Testis (tissue), 2 donors: ENCODE measurements at regions not wholly inside any gene's neighbourhood (a gene's known extent, or its start where the extent isn't known, plus 50 kb on each side); places are given as distances from the start of the nearest gene placed in this dataset.

ENCODE experiments used
- DNase-seq: peaks from one replicate; pipeline ENCODE4 v3.0.0-alpha.2; 2019
- H3K27ac ChIP-seq, 2 donors: fragments of 200-600 bp; sonication (generic); one replicate each; pipeline ENCODE4 v1.5.1; 2019
- H3K27me3 ChIP-seq: fragments of 200-600 bp; sonication (generic); one replicate; pipeline ENCODE4 v1.5.1; 2019
- H3K36me3 ChIP-seq: fragments of 200-600 bp; sonication (generic); one replicate; pipeline ENCODE4 v1.5.1; 2017; ENCODE audit warnings: low read depth; ENCODE audit errors: missing control alignments
- H3K4me1 ChIP-seq: fragments of 200-600 bp; sonication (generic); one replicate; pipeline ENCODE4 v1.5.1; 2019
- H3K4me3 ChIP-seq, 2 donors: fragments of 200-600 bp; sonication (generic); one replicate each; pipeline ENCODE4 v1.5.1; 2017 to 2019
- H3K9me3 ChIP-seq: fragments of 200-600 bp; sonication (generic); one replicate; pipeline ENCODE4 v1.5.1; 2017
- POLR2A ChIP-seq: fragments of 450-650 bp; IDR thresholded peaks from one replicate; pipeline ENCODE4 v1.6.1; 2017; ENCODE audit warnings: antibody characterized with exemption, mild to moderate bottlenecking, moderate library complexity
- WGBS, 2 donors: methylation state at CpG; one replicate each; pipeline ENCODE4 v1.1.5; 2018; 5-methylcytosine and 5-hydroxymethylcytosine counted together
- intact Hi-C: fragments of 100-400 bp; cut with DNase I; formaldehyde crosslinking; loops from one replicate; pipeline ENCODE4 v1.15.1; 2023; ENCODE audit warnings: low total_unique reads
- TF ChIP-seq, protein P1 (sequence below), 3 experiments: fragments of 450-650 bp in 2 of 3; fragments of 200-600 bp in 1 of 3; sonication (generic) in 1 of 3; IDR thresholded peaks; one replicate each; pipeline ENCODE4 v1.5.1; 2016 to 2019; ENCODE audit warnings: antibody characterized with exemption in 3 of 3, mild to moderate bottlenecking in 2 of 3, moderate library complexity in 1 of 3

- Histone ChIP-seq H3K9me3 (no peaks in the 10 kb centered on the region), H3K4me1 (no peaks in the 10 kb centered on the region), H3K36me3 (no peaks in the 10 kb centered on the region), H3K4me3 (no peak overlapping the region), H3K27ac (no peak overlapping the region), H3K27me3 (no peaks in the 10 kb centered on the region)
- TF ChIP-seq, protein P1, sequence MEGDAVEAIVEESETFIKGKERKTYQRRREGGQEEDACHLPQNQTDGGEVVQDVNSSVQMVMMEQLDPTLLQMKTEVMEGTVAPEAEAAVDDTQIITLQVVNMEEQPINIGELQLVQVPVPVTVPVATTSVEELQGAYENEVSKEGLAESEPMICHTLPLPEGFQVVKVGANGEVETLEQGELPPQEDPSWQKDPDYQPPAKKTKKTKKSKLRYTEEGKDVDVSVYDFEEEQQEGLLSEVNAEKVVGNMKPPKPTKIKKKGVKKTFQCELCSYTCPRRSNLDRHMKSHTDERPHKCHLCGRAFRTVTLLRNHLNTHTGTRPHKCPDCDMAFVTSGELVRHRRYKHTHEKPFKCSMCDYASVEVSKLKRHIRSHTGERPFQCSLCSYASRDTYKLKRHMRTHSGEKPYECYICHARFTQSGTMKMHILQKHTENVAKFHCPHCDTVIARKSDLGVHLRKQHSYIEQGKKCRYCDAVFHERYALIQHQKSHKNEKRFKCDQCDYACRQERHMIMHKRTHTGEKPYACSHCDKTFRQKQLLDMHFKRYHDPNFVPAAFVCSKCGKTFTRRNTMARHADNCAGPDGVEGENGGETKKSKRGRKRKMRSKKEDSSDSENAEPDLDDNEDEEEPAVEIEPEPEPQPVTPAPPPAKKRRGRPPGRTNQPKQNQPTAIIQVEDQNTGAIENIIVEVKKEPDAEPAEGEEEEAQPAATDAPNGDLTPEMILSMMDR (IDR thresholded peaks at IDR 0.05): no peak
- intact Hi-C loops: no loop called here
- WGBS, 2 donors: 78 to 83% methylated on average over 7 to 30 of the region's 30 CpGs
- no peak for DNase-seq
Measured at GRCh38 chr15:100786901-100787566, 92.6 kb upstream of the ALDH1A3 start.

- Histone ChIP-seq H3K4me3 (no peak overlapping the region), H3K36me3 (no peaks in the 10 kb centered on the region), H3K4me1 (no peaks in the 10 kb centered on the region), H3K27me3 (no peaks in the 10 kb centered on the region), H3K9me3 (no peaks in the 10 kb centered on the region), H3K27ac (no peak overlapping the region)
- intact Hi-C loops: no loop called here
- TF ChIP-seq, protein P1 (IDR thresholded peaks at IDR 0.05): no peak
- TF ChIP-seq POLR2A: no peak
- DNase-seq: no peak
- 71 to 82% methylated on average over 6 to 17 of the region's 17 CpGs for WGBS, 2 donors
Measured at GRCh38 chr15:100787567-100788417, 91.8 kb upstream of the ALDH1A3 start.

DNA sequence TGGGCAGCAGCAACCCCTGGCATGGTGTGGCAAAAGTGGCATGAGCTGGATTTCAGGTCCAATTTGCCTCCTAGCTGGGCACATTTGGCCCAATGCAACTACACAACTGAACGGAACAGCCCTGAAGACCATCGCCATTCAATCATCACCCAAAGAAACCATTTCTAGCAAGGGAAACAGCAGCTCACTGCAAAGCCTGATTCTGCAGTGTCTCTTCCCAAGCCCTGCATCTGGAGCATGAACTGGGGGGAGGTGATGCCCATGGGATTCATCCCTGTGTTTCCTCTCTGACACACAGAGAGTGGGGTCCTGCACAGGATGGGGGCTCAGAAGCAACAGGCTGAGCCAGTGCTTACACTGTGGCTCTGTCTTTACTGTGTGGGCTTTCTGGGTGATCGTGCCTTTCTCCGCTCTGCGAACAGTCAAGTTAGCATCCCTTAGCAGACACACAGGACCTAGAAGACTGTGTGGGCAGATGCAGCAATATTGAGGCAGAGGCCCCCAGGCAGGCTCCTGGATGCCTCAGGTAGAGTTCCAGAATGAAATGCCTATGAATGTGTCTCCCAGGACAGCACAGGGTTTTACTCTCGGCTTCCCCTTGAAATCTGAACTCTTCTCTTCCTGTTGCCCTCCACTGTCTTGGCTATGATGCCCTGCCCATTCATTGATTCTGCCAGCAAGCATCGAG, 91.1 kb upstream of the ALDH1A3 start:
- Histone ChIP-seq H3K27me3 (no peaks in the 10 kb centered on the region), H3K9me3 (no peaks in the 10 kb centered on the region), H3K27ac (no peak overlapping the region), H3K4me1 (no peaks in the 10 kb centered on the region), H3K36me3 (no peaks in the 10 kb centered on the region), H3K4me3 (no peak overlapping the region)
- TF ChIP-seq POLR2A: no peak
- TF ChIP-seq, protein P1 (IDR thresholded peaks at IDR 0.05): no peak
- no peak for DNase-seq
- intact Hi-C loops: no loop called here
- WGBS, 2 donors: 80 to 92% methylated on average over 4 to 7 of the region's 7 CpGs

- Histone ChIP-seq H3K36me3 (no peaks in the 10 kb centered on the region), H3K9me3 (no peaks in the 10 kb centered on the region), H3K27me3 (no peaks in the 10 kb centered on the region), H3K4me3 (no peak overlapping the region), H3K4me1 (no peaks in the 10 kb centered on the region), H3K27ac (no peak overlapping the region)
- intact Hi-C loops: no loop called here
- 96 to 97% methylated on average over 8 of the region's 8 CpGs for WGBS, 2 donors
- no peak for TF ChIP-seq POLR2A
- TF ChIP-seq, protein P1 (IDR thresholded peaks at IDR 0.05): no peak
- DNase-seq: no peak
Measured at GRCh38 chr15:100790786-100791265, 88.8 kb upstream of the ALDH1A3 start.
